NT2/D1 (cell line): ENCODE measurements at regions not wholly inside any gene's neighbourhood (a gene's known extent, or its start where the extent isn't known, plus 50 kb on each side); places are given as distances from the start of the nearest gene placed in this dataset.
"Not testable (repeated sequence)": the region's sequence is repeated elsewhere in the genome, so short reads cannot be mapped to it uniquely, and the experiment has no call there.

Experiments used
- YY1 ChIP-seq: IDR thresholded peaks from 2 replicates; pipeline ENCODE4 v1.6.1; 2011; ENCODE audit not compliant: insufficient read length, insufficient read depth
- ZNF274 ChIP-seq: IDR thresholded peaks from 2 replicates; pipeline ENCODE4 v1.6.1; 2011; ENCODE audit warnings: mild to moderate bottlenecking, low read depth, low read length

DNA sequence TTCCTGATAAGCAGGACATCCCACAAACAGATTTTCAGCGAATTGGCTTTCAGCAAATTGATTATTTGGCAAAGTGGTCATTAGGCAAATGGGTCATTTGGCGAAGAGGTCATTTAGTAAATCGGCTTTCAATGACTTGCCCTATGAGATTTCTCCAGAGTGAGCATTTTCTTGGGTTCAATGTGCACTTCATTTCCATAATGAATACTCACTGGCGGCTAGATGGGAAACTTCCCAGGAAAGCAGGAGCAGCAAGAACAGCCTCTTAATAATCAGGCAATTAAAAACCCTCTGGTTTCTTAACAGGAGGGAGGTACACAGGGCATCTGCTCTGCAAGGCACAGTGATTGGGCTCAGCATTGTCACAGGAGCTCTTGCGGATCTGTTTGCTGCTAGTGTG is 51.5 kb upstream of the DEFB108B start:
- TF ChIP-seq ZNF274, YY1: not testable (repeated sequence)
